IMR-90 (cell line): ENCODE measurements at regions not wholly inside any gene's neighbourhood (a gene's known extent, or its start where the extent isn't known, plus 50 kb on each side); places are given as distances from the start of the nearest gene placed in this dataset.

ENCODE experiments used
- ATAC-seq: fragments of 200-7000 bp; cut with Tn5 transposase; 2 replicates; pipeline ENCODE4 v1.9.1; 2020; ENCODE audit warnings: low read depth, mild to moderate bottlenecking, moderate library complexity
- BruUV-seq: library from RNA; stranded (reverse); fragments of 400-500 nt; replicated peaks from 2 replicates; lab custom pipeline; 2021; lab: Mats Ljungman, UMichigan
- CTCF ChIA-PET: fragments of 300-600 bp; formaldehyde crosslinking; extraction: SDS; loops from one replicate; lab custom pipeline; 2021; ENCODE audit warnings: antibody characterized with exemption; lab: Yijun Ruan, JAX
- POLR2A ChIA-PET: fragments of 300-600 bp; sonication (Branson Sonifier 250); formaldehyde crosslinking; loops from one replicate; lab custom pipeline; 2022; ENCODE audit warnings: antibody characterized with exemption; ENCODE audit not compliant: unreplicated experiment; lab: Charles Lee
- DNase-seq: peaks from one replicate; pipeline ENCODE4 v3.0.0; 2013
- H2AFZ ChIP-seq: replicated peaks from 2 replicates; pipeline ENCODE3; 2013; ENCODE audit warnings: low read length, mild to moderate bottlenecking; ENCODE audit not compliant: poor library complexity
- H2AK5ac ChIP-seq: 2 replicates; pipeline ENCODE4 v1.6.1; 2013; ENCODE audit warnings: low read depth, low read length, inconsistent platforms
- H2AK9ac ChIP-seq: replicated peaks from 2 replicates; pipeline ENCODE3; 2013; ENCODE audit warnings: mild to moderate bottlenecking, low read depth, low read length, moderate library complexity; ENCODE audit not compliant: poor library complexity
- H2BK120ac ChIP-seq: 2 replicates; pipeline ENCODE4 v1.6.1; 2013; ENCODE audit warnings: low read depth, low read length, inconsistent platforms
- H2BK15ac ChIP-seq: 3 replicates; pipeline ENCODE4 v1.6.1; 2013; ENCODE audit warnings: low read depth, low read length, inconsistent platforms
- H2BK20ac ChIP-seq: 2 replicates; pipeline ENCODE4 v1.6.1; 2013; ENCODE audit warnings: low read depth, mild to moderate bottlenecking, inconsistent platforms, low read length, moderate library complexity
- H2BK5ac ChIP-seq: 2 replicates; pipeline ENCODE4 v1.6.1; 2013; ENCODE audit warnings: mild to moderate bottlenecking, low read depth, low read length, inconsistent platforms; ENCODE audit not compliant: poor library complexity, severe bottlenecking
- H3K14ac ChIP-seq: replicated peaks from 2 replicates; pipeline ENCODE4 v1.6.1; 2013; ENCODE audit warnings: low read depth, low read length, inconsistent platforms
- H3K18ac ChIP-seq: 2 replicates; pipeline ENCODE4 v1.6.1; 2013; ENCODE audit warnings: low read depth, low read length, control low read depth
- H3K23ac ChIP-seq: 2 replicates; pipeline ENCODE4 v1.6.1; 2013; ENCODE audit warnings: low read depth, low read length, inconsistent platforms
- H3K27ac ChIP-seq: 2 replicates; pipeline ENCODE4 v1.5.1; 2013; ENCODE audit warnings: mild to moderate bottlenecking, control low read depth, low read length; ENCODE audit not compliant: insufficient read depth
- H3K27me3 ChIP-seq: 2 replicates; pipeline ENCODE4 v1.6.1; 2013; ENCODE audit warnings: low read length; ENCODE audit not compliant: control insufficient read depth, insufficient read depth
- H3K36me3 ChIP-seq: 2 replicates; pipeline ENCODE4 v1.6.1; 2013; ENCODE audit warnings: low read length, mixed read lengths; ENCODE audit not compliant: control insufficient read depth, insufficient read depth
- H3K4ac ChIP-seq: 2 replicates; pipeline ENCODE4 v1.6.1; 2013; ENCODE audit warnings: low read depth, low read length, inconsistent platforms
- H3K4me1 ChIP-seq: 2 replicates; pipeline ENCODE4 v1.6.1; 2013; ENCODE audit warnings: low read length, mixed read lengths; ENCODE audit not compliant: control insufficient read depth, insufficient read depth
- H3K4me2 ChIP-seq: 2 replicates; pipeline ENCODE4 v1.6.1; 2013; ENCODE audit warnings: low read depth, mild to moderate bottlenecking, control low read depth, low read length, moderate library complexity
- H3K4me3 ChIP-seq: 2 replicates; pipeline ENCODE4 v1.5.1; 2013; ENCODE audit warnings: low read depth, mild to moderate bottlenecking, control low read depth, low read length, moderate library complexity; ENCODE audit not compliant: insufficient read depth
- H3K56ac ChIP-seq: 2 replicates; pipeline ENCODE4 v1.6.1; 2013; ENCODE audit warnings: low read length, inconsistent platforms; ENCODE audit not compliant: insufficient read depth; ENCODE audit errors: extremely low read depth
- H3K79me1 ChIP-seq, 2 experiments: 2 replicates each; pipeline ENCODE4 v1.6.1; 2013; ENCODE audit warnings: low read length in 2 of 2, inconsistent platforms in 1 of 2, low read depth in 1 of 2
- H3K9ac ChIP-seq: 2 replicates; pipeline ENCODE4 v1.6.1; 2013; ENCODE audit warnings: low read depth, low read length, control low read depth
- H3K9me1 ChIP-seq: 2 replicates; pipeline ENCODE4 v1.6.1; 2013; ENCODE audit warnings: low read length, inconsistent platforms; ENCODE audit not compliant: insufficient read depth
- H3K9me3 ChIP-seq: 2 replicates; pipeline ENCODE4 v1.6.1; 2013; ENCODE audit warnings: low read length; ENCODE audit not compliant: control insufficient read depth, insufficient read depth
- H4K20me1 ChIP-seq: 2 replicates; pipeline ENCODE4 v1.6.1; 2013; ENCODE audit warnings: low read length, inconsistent platforms; ENCODE audit not compliant: insufficient read depth
- H4K5ac ChIP-seq: 2 replicates; pipeline ENCODE4 v1.6.1; 2013; ENCODE audit warnings: mild to moderate bottlenecking, low read depth, low read length, control low read depth
- H4K8ac ChIP-seq, 2 experiments: 2 replicates each; pipeline ENCODE4 v1.6.1; 2013; ENCODE audit warnings: low read depth in 2 of 2, low read length in 2 of 2, control low read depth in 1 of 2, inconsistent platforms in 1 of 2
- H4K91ac ChIP-seq: 2 replicates; pipeline ENCODE4 v1.6.1; 2013; ENCODE audit warnings: low read depth, low read length, inconsistent platforms; ENCODE audit not compliant: insufficient read depth
- CEBPB ChIP-seq: IDR thresholded peaks from 2 replicates; pipeline ENCODE4 v1.6.1; 2012; ENCODE audit warnings: low read depth, low read length, improper control_type of control experiment
- CTCF ChIP-seq: conservative IDR thresholded peaks from 2 replicates; pipeline ENCODE4 v1.5.1; 2012; ENCODE audit warnings: mild to moderate bottlenecking, low read depth, low read length, improper control_type of control experiment
- RAD21 ChIP-seq: IDR thresholded peaks from 2 replicates; pipeline ENCODE4 v1.6.1; 2012; ENCODE audit warnings: low read length, improper control_type of control experiment
- RFX5 ChIP-seq: IDR thresholded peaks from 2 replicates; pipeline ENCODE4 v1.8.0; 2012; ENCODE audit warnings: low read depth, mild to moderate bottlenecking, low read length, moderate library complexity
- WGBS, 2 experiments: methylation state at CpG; one replicate each; pipeline versions ENCODE4 v1.1.5 to v1.1.7; 2013; ENCODE audit warnings: missing lambda C conversion rate in 2 of 2; ENCODE audit not compliant: insufficient read length in 1 of 2; ENCODE audit errors: extremely low coverage in 2 of 2; 5-methylcytosine and 5-hydroxymethylcytosine counted together
- dilution Hi-C: fragments of 300-500 bp; cut with HindIII; formaldehyde crosslinking; loops from one replicate; pipeline ENCODE4 v1.14.3; 2018; ENCODE audit warnings: low sequenced_read_pairs; ENCODE audit not compliant: unreplicated experiment
- in situ Hi-C: fragments of 300-500 bp; cut with MboI; formaldehyde crosslinking; loops from 3 replicates; pipeline ENCODE4 v1.14.3; 2019; ENCODE audit warnings: low sequenced_read_pairs, inconsistent platforms, mixed read lengths
- intact Hi-C: fragments of 100-400 bp; cut with micrococcal nuclease; formaldehyde crosslinking; loops from 2 replicates; pipeline ENCODE4 v1.10.0; 2022

- dilution Hi-C loops (no loop called here), intact Hi-C loops (no loop called here), in situ Hi-C loops (no loop called here)
- no peak overlapping the region for H3K9ac ChIP-seq
- no peak overlapping the region for H3K56ac ChIP-seq
- no peaks in the 10 kb centered on the region for H3K9me3 ChIP-seq
- H4K91ac ChIP-seq: no peak overlapping the region
- no peaks in the 10 kb centered on the region for H4K20me1 ChIP-seq
- H3K4me3 ChIP-seq: no peak overlapping the region
- ChIA-PET CTCF (interaction anchor here (0.7 kb wide), 1 partner anchor 1345 kb away, joined by 3 read pairs; no protein-coding TSS in a partner anchor), POLR2A (no interaction called here)
- no peaks in the 10 kb centered on the region for H3K79me1 ChIP-seq
- no CpG with 5 or more reads among the region's 4 CpGs for WGBS, 2 experiments
- TF ChIP-seq CEBPB: no peak
- TF ChIP-seq RAD21: no peak
- TF ChIP-seq RFX5: no peak
- TF ChIP-seq CTCF: no peak
- H2AK9ac ChIP-seq: no peak overlapping the region
- H2AFZ ChIP-seq: no peak overlapping the region
- ATAC-seq: no peak
- no peak overlapping the region for H3K18ac ChIP-seq
- H3K9me1 ChIP-seq: peaks cover 11% of the 10 kb centered on the region
- no peak overlapping the region for H3K27ac ChIP-seq
- H2AK5ac ChIP-seq: no peak overlapping the region
- no peak overlapping the region for H4K5ac ChIP-seq
- no peak overlapping the region for H3K23ac ChIP-seq
- no peak overlapping the region for H3K4ac ChIP-seq
- H2BK5ac ChIP-seq: no peak overlapping the region
- H2BK15ac ChIP-seq: no peak overlapping the region
- peaks cover 9% of the 10 kb centered on the region for H3K4me1 ChIP-seq
- H3K14ac ChIP-seq: no peak overlapping the region
- H2BK20ac ChIP-seq: no peak overlapping the region
- no TSS peak for BruUV-seq
- no peak overlapping the region for H4K8ac ChIP-seq
- H3K36me3 ChIP-seq: no peaks in the 10 kb centered on the region
- H3K27me3 ChIP-seq: no peaks in the 10 kb centered on the region
- H2BK120ac ChIP-seq: no peak overlapping the region
- DNase-seq: no peak
- no peak overlapping the region for H3K4me2 ChIP-seq
Measured at GRCh38 chr2:128565441-128565840, 246.8 kb upstream of the HS6ST1 start.
